OCI-LY3 (cell line): ENCODE measurements at regions not wholly inside any gene's neighbourhood (a gene's known extent, or its start where the extent isn't known, plus 50 kb on each side); places are given as distances from the start of the nearest gene placed in this dataset.

ENCODE experiments used
- CTCF ChIP-seq: fragments of 200-600, 300-600 bp; sonication (generic); IDR thresholded peaks from 2 replicates; pipeline ENCODE4 v1.5.1; 2014; ENCODE audit warnings: antibody characterized with exemption, low read length, low read depth
- EZH2phosphoT487 ChIP-seq: fragments of 200-600 bp; shearing (Covaris generic); IDR thresholded peaks from 2 replicates; pipeline ENCODE4 v1.6.1; 2018; ENCODE audit warnings: antibody characterized with exemption, mixed run types, low read depth

GRCh38 chr1:38178216-38178615 lies 131.6 kb upstream of the POU3F1 start:
- TF ChIP-seq CTCF (no peak), EZH2phosphoT487 (no peak)
